NB4 (cell line): ENCODE measurements at regions not wholly inside any gene's neighbourhood (a gene's known extent, or its start where the extent isn't known, plus 50 kb on each side); places are given as distances from the start of the nearest gene placed in this dataset.

Source experiments
- CTCF ChIP-seq: IDR thresholded peaks from one replicate; pipeline ENCODE4 v1.5.1; 2012; ENCODE audit warnings: low read depth, low read length
- MAX ChIP-seq: IDR thresholded peaks from 2 replicates; pipeline ENCODE4 v1.6.1; 2011; ENCODE audit warnings: low read depth, low read length
- POLR2A ChIP-seq: IDR thresholded peaks from 2 replicates; pipeline ENCODE4 v1.6.1; 2011; ENCODE audit warnings: mild to moderate bottlenecking; ENCODE audit not compliant: insufficient read length; ENCODE audit errors: extremely low read depth

GRCh38 chr15:58329211-58329610 lies 102.6 kb upstream of the LIPC start:
- no peak for TF ChIP-seq CTCF
- TF ChIP-seq POLR2A, result no peak
- no peak for TF ChIP-seq MAX
